ENCODE measurements at regions not wholly inside any gene's neighbourhood (a gene's known extent, or its start where the extent isn't known, plus 50 kb on each side); places are given as distances from the start of the nearest gene placed in this dataset.
A peak's percentile ranks its signal among the peaks of the same experiment; 100 is the strongest.

GRCh38 chr16:73215678-73216377 is 167.9 kb upstream of the ZFHX3 start:
- POLR2A ChIA-PET: no interaction called here
- DNase-seq: no peak
- no peak overlapping the region; a peak in 1 of 4 replicates for H3K4me3 ChIP-seq (ENCODE audit: low read depth in 2 of 2, low read length in 1 of 2)
- no peaks in the 10 kb centered on the region for H3K27me3 ChIP-seq (ENCODE audit: insufficient read depth)
- no peaks in the 10 kb centered on the region for H3K79me2 ChIP-seq (ENCODE audit: insufficient read depth)
- 92% methylated on average over 5 of the region's 5 CpGs for WGBS (ENCODE audit: low lambda C conversion rate)
- H3K27ac ChIP-seq (ENCODE audit: low read depth in 2 of 2, low read length in 1 of 2): peak overlapping the region; percentile 40 to 85; a peak in 3 of 4 replicates
- CTCF ChIA-PET: interaction anchor here (1.1 kb wide), 1 partner anchor 663 kb away, joined by 3 read pairs; no protein-coding TSS in a partner anchor
- no peaks in the 10 kb centered on the region for H4K20me1 ChIP-seq (ENCODE audit: insufficient read depth)
- peaks cover 4 to 19% of the 10 kb centered on the region in 2 experiments; a peak in 2 of 4 replicates for H3K4me1 ChIP-seq (ENCODE audit: control insufficient read depth in 1 of 2, insufficient read depth in 2 of 2, low read depth in 1 of 2, low read length in 1 of 2)
- H3K4me2 ChIP-seq: peak overlapping the region; percentile 54
- H3K9ac ChIP-seq: peak overlapping the region; percentile 22; the same call in 1 of the 2 replicates
- H3F3A ChIP-seq (replicated peaks; ENCODE audit: insufficient read depth): peaks cover 27% of the 10 kb centered on the region
- H3K9me2 ChIP-seq: no peaks in the 10 kb centered on the region
- no peak overlapping the region for H2AFZ ChIP-seq (ENCODE audit: low read depth)
- H3K9me3 ChIP-seq: no peaks in the 10 kb centered on the region
- H3K36me3 ChIP-seq (replicated peaks in 1 of 2; ENCODE audit: control insufficient read depth in 1 of 2, insufficient read depth in 2 of 2, low read length in 1 of 2): no peaks in the 10 kb centered on the region
- TF ChIP-seq RCOR1 (IDR thresholded peaks at IDR 0.05; ENCODE audit: low read length) (no peak), FOSL2 (IDR thresholded peaks at IDR 0.05; ENCODE audit: borderline replicate concordance, low read depth) (peak; percentile 28; the same call in 1 of the 2 replicates), MEF2A (IDR thresholded peaks at IDR 0.05; ENCODE audit: borderline replicate concordance, low read depth) (no peak)

GRCh38 chr16:73214825-73215677 is 167.1 kb upstream of the ZFHX3 start:
- Histone ChIP-seq H3K4me1 (ENCODE audit: control insufficient read depth in 1 of 2, insufficient read depth in 2 of 2, low read depth in 1 of 2, low read length in 1 of 2) (peaks cover 4 to 19% of the 10 kb centered on the region in 2 experiments; a peak in 2 of 4 replicates), H3K9ac (peak overlapping the region; percentile 22; the same call in 1 of the 2 replicates), H3K27me3 (ENCODE audit: insufficient read depth) (no peaks in the 10 kb centered on the region), H3K9me3 (no peaks in the 10 kb centered on the region), H3K4me2 (peak overlapping the region; percentile 54), H4K20me1 (ENCODE audit: insufficient read depth) (no peaks in the 10 kb centered on the region), H3K4me3 (ENCODE audit: low read depth in 2 of 2, low read length in 1 of 2) (no peak overlapping the region; a peak in 1 of 4 replicates), H2AFZ (ENCODE audit: low read depth) (peak overlapping the region; percentile 12; the same call in 1 of the 2 replicates), H3K27ac (ENCODE audit: low read depth in 2 of 2, low read length in 1 of 2) (peak overlapping the region; percentile 40 to 85; a peak in 3 of 4 replicates), H3K36me3 (replicated peaks in 1 of 2; ENCODE audit: control insufficient read depth in 1 of 2, insufficient read depth in 2 of 2, low read length in 1 of 2) (no peaks in the 10 kb centered on the region), H3K79me2 (ENCODE audit: insufficient read depth) (no peaks in the 10 kb centered on the region), H3K9me2 (no peaks in the 10 kb centered on the region), H3F3A (replicated peaks; ENCODE audit: insufficient read depth) (peaks cover 27% of the 10 kb centered on the region)
- CTCF ChIA-PET: interaction anchor here (1.1 kb wide), 1 partner anchor 664 kb away, joined by 3 read pairs; no protein-coding TSS in a partner anchor
- TF ChIP-seq MEF2A (IDR thresholded peaks at IDR 0.05; ENCODE audit: borderline replicate concordance, low read depth): peak; percentile 45; the same call in 1 of the 2 replicates
- peak; percentile 96 for TF ChIP-seq TCF12 (IDR thresholded peaks at IDR 0.05)
- no peak for TF ChIP-seq GATA2 (CRISPR knock-in tag; IDR thresholded peaks at IDR 0.05)
- TF ChIP-seq TEAD4 (IDR thresholded peaks at IDR 0.05; ENCODE audit: borderline replicate concordance, insufficient read depth): peak; percentile 73; the same call in 1 of the 2 replicates
- peak; percentile 70 for TF ChIP-seq JUND (IDR thresholded peaks at IDR 0.05)
- peak in 1 of 2 experiments; percentile 70; a peak in 2 of 4 replicates for TF ChIP-seq EP300 (IDR thresholded peaks at IDR 0.05; ENCODE audit: borderline replicate concordance in 1 of 2, low read depth in 1 of 2, low read length in 1 of 2)
- peak; percentile 80; the same call in 1 of the 2 replicates for TF ChIP-seq FOSL2 (IDR thresholded peaks at IDR 0.05; ENCODE audit: borderline replicate concordance, low read depth)
- TF ChIP-seq PBX3 (IDR thresholded peaks at IDR 0.05): peak; percentile 81
- TF ChIP-seq NFIC (IDR thresholded peaks at IDR 0.05; ENCODE audit: borderline replicate concordance): peak; percentile 70
- TF ChIP-seq POLR2AphosphoS5 (IDR thresholded peaks at IDR 0.05; ENCODE audit: low read depth, low read length): no peak
- TF ChIP-seq MAX (IDR thresholded peaks at IDR 0.05; ENCODE audit: low read depth): 0 out of 2 replicates have a peak, but pooled peaks have one; percentile 31
- no peak for DNase-seq
- POLR2A ChIA-PET: no interaction called here
- 21% methylated on average over 3 of the region's 3 CpGs for WGBS (ENCODE audit: low lambda C conversion rate)

All from SK-N-SH (cell line).